SK-N-SH treated with all-trans-retinoic acid at 6 μM for 48 hours (cell line): ENCODE measurements at regions not wholly inside any gene's neighbourhood (a gene's known extent, or its start where the extent isn't known, plus 50 kb on each side); places are given as distances from the start of the nearest gene placed in this dataset.

ENCODE experiments used
- ATAC-seq: fragments of 200-7000 bp; cut with Tn5 transposase; 3 replicates; pipeline ENCODE4 v1.9.1; 2020; ENCODE audit warnings: mild to moderate bottlenecking, moderate library complexity
- ARNTL ChIP-seq: fragments of 450-650 bp; formaldehyde crosslinking; IDR thresholded peaks from 2 replicates; pipeline ENCODE4 v1.5.0; 2020; ENCODE audit warnings: low read depth, mild to moderate bottlenecking, moderate library complexity, borderline replicate concordance
- BACH2 ChIP-seq: fragments of 250-450 bp; sonication (Bioruptor Pico); IDR thresholded peaks from 2 replicates; pipeline ENCODE4 v1.9.0; 2021; ENCODE audit warnings: mild to moderate bottlenecking, borderline replicate concordance
- CREB5 ChIP-seq: fragments of 250-450 bp; sonication (Bioruptor Pico); IDR thresholded peaks from 2 replicates; pipeline ENCODE4 v1.5.1; 2020; ENCODE audit warnings: low read depth, mild to moderate bottlenecking, moderate library complexity
- CSDC2 ChIP-seq: fragments of 250-450 bp; sonication (Bioruptor Pico); IDR thresholded peaks from 2 replicates; pipeline ENCODE4 v1.5.0; 2020; ENCODE audit warnings: mild to moderate bottlenecking, moderate library complexity
- CSRNP3 ChIP-seq: fragments of 250-450 bp; sonication (Bioruptor Pico); IDR thresholded peaks from 2 replicates; pipeline ENCODE4 v1.5.1; 2021; ENCODE audit warnings: mild to moderate bottlenecking, moderate library complexity
- ESRRG ChIP-seq: fragments of 250-450 bp; sonication (Bioruptor Pico); IDR thresholded peaks from 2 replicates; pipeline ENCODE4 v1.6.1; 2021; ENCODE audit warnings: mild to moderate bottlenecking
- GLIS3 ChIP-seq: fragments of 250-450 bp; sonication (Bioruptor Pico); IDR thresholded peaks from 2 replicates; pipeline ENCODE4 v1.5.0; 2020; ENCODE audit warnings: mild to moderate bottlenecking, moderate library complexity
- ISL1 ChIP-seq: fragments of 250-450 bp; sonication (Bioruptor Pico); IDR thresholded peaks from 2 replicates; pipeline ENCODE4 v2.1.2; 2022; ENCODE audit warnings: mild to moderate bottlenecking, moderate library complexity
- OSR1 ChIP-seq: fragments of 250-450 bp; sonication (Bioruptor Pico); IDR thresholded peaks from 2 replicates; pipeline ENCODE4 v1.8.0; 2022; ENCODE audit warnings: moderate library complexity, mild to moderate bottlenecking, inconsistent platforms
- PPARA ChIP-seq: fragments of 250-450 bp; sonication (Bioruptor Pico); IDR thresholded peaks from 2 replicates; pipeline ENCODE4 v1.5.0; 2020; ENCODE audit warnings: mild to moderate bottlenecking, borderline replicate concordance
- RARB ChIP-seq: fragments of 250-450 bp; sonication (Bioruptor Pico); IDR thresholded peaks from 2 replicates; pipeline ENCODE4 v1.8.0; 2021; ENCODE audit warnings: mild to moderate bottlenecking, moderate library complexity
- SNAI2 ChIP-seq: fragments of 250-450 bp; sonication (Bioruptor Pico); IDR thresholded peaks from 2 replicates; pipeline ENCODE4 v1.5.0; 2020; ENCODE audit warnings: mild to moderate bottlenecking, moderate library complexity
- TCF4 ChIP-seq: fragments of 250-450 bp; sonication (Bioruptor Pico); IDR thresholded peaks from 2 replicates; pipeline ENCODE4 v1.8.0; 2021; ENCODE audit warnings: mild to moderate bottlenecking, moderate library complexity, borderline replicate concordance
- TOX ChIP-seq: fragments of 250-450 bp; sonication (Bioruptor Pico); IDR thresholded peaks from 2 replicates; pipeline ENCODE4 v1.8.0; 2021; ENCODE audit warnings: mild to moderate bottlenecking, moderate library complexity, borderline replicate concordance
- ZC3H10 ChIP-seq: fragments of 250-450 bp; sonication (Bioruptor Pico); IDR thresholded peaks from 2 replicates; pipeline ENCODE4 v1.5.1; 2021; ENCODE audit warnings: mild to moderate bottlenecking, moderate library complexity
- ZFP3 ChIP-seq: fragments of 250-450 bp; sonication (Bioruptor Pico); IDR thresholded peaks from 2 replicates; pipeline ENCODE4 v1.5.0; 2020; ENCODE audit warnings: mild to moderate bottlenecking, moderate library complexity
- ZFP30 ChIP-seq: fragments of 450-650 bp; formaldehyde crosslinking; IDR thresholded peaks from 2 replicates; pipeline ENCODE4 v1.5.0; 2022; ENCODE audit warnings: mild to moderate bottlenecking, moderate library complexity
- ZNF565 ChIP-seq: fragments of 450-650 bp; formaldehyde crosslinking; conservative IDR thresholded peaks from 2 replicates; pipeline ENCODE4 v1.5.0; 2020; ENCODE audit warnings: low read depth, mild to moderate bottlenecking, moderate library complexity
- ZNF70 ChIP-seq: fragments of 450-650 bp; formaldehyde crosslinking; IDR thresholded peaks from 2 replicates; pipeline ENCODE4 v1.5.0; 2020; ENCODE audit warnings: mild to moderate bottlenecking, moderate library complexity
- ZNF8 ChIP-seq: fragments of 450-650 bp; formaldehyde crosslinking; IDR thresholded peaks from 2 replicates; pipeline ENCODE4 v1.5.0; 2020; ENCODE audit warnings: mild to moderate bottlenecking, moderate library complexity
- TF ChIP-seq, protein P1 (sequence below): fragments of 250-450 bp; sonication (Bioruptor Pico); IDR thresholded peaks from 2 replicates; pipeline ENCODE4 v1.8.0; 2020; ENCODE audit warnings: mild to moderate bottlenecking, moderate library complexity, borderline replicate concordance
- TF ChIP-seq, protein P2 (sequence below): fragments of 250-450 bp; sonication (Bioruptor Pico); IDR thresholded peaks from 2 replicates; pipeline ENCODE4 v1.5.0; 2020; ENCODE audit warnings: mild to moderate bottlenecking, moderate library complexity

- ATAC-seq = no peak
- TF ChIP-seq RARB (CRISPR knock-in tag) (no peak), SNAI2 (CRISPR knock-in tag) (no peak), CSRNP3 (CRISPR knock-in tag) (no peak), TOX (no peak), ZNF70 (CRISPR knock-in tag) (no peak), ESRRG (CRISPR knock-in tag) (no peak), ISL1 (CRISPR knock-in tag) (no peak), OSR1 (CRISPR knock-in tag) (no peak), ZFP30 (no peak), BACH2 (CRISPR knock-in tag) (no peak), ZNF565 (CRISPR knock-in tag) (no peak), TCF4 (CRISPR knock-in tag) (no peak), CREB5 (CRISPR knock-in tag) (no peak), GLIS3 (CRISPR knock-in tag) (no peak), ZNF8 (no peak), CSDC2 (CRISPR knock-in tag) (no peak)
- TF ChIP-seq, protein P1, sequence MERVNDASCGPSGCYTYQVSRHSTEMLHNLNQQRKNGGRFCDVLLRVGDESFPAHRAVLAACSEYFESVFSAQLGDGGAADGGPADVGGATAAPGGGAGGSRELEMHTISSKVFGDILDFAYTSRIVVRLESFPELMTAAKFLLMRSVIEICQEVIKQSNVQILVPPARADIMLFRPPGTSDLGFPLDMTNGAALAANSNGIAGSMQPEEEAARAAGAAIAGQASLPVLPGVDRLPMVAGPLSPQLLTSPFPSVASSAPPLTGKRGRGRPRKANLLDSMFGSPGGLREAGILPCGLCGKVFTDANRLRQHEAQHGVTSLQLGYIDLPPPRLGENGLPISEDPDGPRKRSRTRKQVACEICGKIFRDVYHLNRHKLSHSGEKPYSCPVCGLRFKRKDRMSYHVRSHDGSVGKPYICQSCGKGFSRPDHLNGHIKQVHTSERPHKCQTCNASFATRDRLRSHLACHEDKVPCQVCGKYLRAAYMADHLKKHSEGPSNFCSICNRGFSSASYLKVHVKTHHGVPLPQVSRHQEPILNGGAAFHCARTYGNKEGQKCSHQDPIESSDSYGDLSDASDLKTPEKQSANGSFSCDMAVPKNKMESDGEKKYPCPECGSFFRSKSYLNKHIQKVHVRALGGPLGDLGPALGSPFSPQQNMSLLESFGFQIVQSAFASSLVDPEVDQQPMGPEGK (CRISPR knock-in tag) = no peak
These were observed 277.1 kb upstream of the UMPS start for GRCh38 chr3:124453189-124453588.

DNA sequence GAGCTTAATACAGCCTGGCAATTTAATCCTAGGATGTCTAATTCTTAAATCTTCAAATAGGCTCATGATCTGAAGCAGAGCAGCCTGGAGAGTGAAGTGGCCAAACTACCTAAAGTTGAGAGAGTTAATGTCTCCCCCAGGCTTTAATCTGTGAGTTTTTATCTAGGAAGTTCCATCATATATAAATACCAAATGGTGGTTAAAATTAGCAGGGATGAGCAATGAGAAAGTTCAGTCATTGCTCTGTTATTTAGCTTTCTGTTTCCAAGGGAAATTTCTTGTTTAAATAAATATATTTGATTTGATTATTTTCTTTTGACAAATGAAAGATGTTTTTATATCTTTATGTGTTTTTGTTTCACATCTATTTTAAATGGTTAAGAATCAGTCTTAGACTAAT is 274.4 kb upstream of the UMPS start:
- ATAC-seq = no peak
- TF ChIP-seq ARNTL (CRISPR knock-in tag) (no peak), GLIS3 (CRISPR knock-in tag) (no peak), SNAI2 (CRISPR knock-in tag) (no peak), ZFP30 (no peak), OSR1 (CRISPR knock-in tag) (no peak)

- no peak for ATAC-seq
- TF ChIP-seq TCF4 (CRISPR knock-in tag) (no peak), CSRNP3 (CRISPR knock-in tag) (no peak), ZFP3 (CRISPR knock-in tag) (no peak)
These were observed 273.7 kb upstream of the UMPS start for GRCh38 chr3:124456506-124456905.

DNA sequence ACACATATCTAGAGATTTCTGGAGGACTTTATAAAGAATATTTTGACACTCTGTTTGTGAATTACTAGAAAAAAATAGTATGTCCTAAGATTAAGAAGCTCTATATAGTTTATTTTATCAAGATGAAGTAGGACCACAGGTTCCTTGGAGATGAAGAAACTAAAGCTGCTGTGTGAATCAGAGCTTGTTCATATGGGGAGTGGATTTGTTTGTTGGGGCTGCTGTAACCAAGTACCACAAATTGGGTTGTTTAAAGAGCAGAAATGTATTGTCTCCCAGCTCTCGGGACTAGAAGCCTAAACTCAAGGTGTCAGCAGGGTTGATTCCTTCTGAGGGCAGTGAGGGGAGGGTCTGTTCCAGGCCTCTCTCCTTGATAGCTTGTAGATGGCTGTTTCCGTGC is 270.6 kb upstream of the UMPS start:
- no peak for ATAC-seq
- TF ChIP-seq, protein P2, sequence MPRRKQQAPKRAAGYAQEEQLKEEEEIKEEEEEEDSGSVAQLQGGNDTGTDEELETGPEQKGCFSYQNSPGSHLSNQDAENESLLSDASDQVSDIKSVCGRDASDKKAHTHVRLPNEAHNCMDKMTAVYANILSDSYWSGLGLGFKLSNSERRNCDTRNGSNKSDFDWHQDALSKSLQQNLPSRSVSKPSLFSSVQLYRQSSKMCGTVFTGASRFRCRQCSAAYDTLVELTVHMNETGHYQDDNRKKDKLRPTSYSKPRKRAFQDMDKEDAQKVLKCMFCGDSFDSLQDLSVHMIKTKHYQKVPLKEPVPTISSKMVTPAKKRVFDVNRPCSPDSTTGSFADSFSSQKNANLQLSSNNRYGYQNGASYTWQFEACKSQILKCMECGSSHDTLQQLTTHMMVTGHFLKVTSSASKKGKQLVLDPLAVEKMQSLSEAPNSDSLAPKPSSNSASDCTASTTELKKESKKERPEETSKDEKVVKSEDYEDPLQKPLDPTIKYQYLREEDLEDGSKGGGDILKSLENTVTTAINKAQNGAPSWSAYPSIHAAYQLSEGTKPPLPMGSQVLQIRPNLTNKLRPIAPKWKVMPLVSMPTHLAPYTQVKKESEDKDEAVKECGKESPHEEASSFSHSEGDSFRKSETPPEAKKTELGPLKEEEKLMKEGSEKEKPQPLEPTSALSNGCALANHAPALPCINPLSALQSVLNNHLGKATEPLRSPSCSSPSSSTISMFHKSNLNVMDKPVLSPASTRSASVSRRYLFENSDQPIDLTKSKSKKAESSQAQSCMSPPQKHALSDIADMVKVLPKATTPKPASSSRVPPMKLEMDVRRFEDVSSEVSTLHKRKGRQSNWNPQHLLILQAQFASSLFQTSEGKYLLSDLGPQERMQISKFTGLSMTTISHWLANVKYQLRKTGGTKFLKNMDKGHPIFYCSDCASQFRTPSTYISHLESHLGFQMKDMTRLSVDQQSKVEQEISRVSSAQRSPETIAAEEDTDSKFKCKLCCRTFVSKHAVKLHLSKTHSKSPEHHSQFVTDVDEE (CRISPR knock-in tag) = no peak
- TF ChIP-seq PPARA (no peak), CSRNP3 (CRISPR knock-in tag) (no peak), ZFP30 (no peak), TCF4 (CRISPR knock-in tag) (no peak), CREB5 (CRISPR knock-in tag) (no peak), CSDC2 (CRISPR knock-in tag) (no peak), ZC3H10 (no peak), ESRRG (CRISPR knock-in tag) (no peak), ISL1 (CRISPR knock-in tag) (no peak)
- TF ChIP-seq, protein P1 (CRISPR knock-in tag) = no peak
